BE2C (cell line): ENCODE measurements at regions not wholly inside any gene's neighbourhood (a gene's known extent, or its start where the extent isn't known, plus 50 kb on each side); places are given as distances from the start of the nearest gene placed in this dataset.
"Not testable (repeated sequence)": the region's sequence is repeated elsewhere in the genome, so short reads cannot be mapped to it uniquely, and the experiment has no call there.

Source experiments
- DNase-seq: peaks from one replicate; pipeline ENCODE4 v3.0.0-alpha.2; 2020
- H3K27me3 ChIP-seq: fragments of 250-450 bp; sonication (Bioruptor Pico); 2 replicates; pipeline ENCODE4 v1.5.1; 2020; ENCODE audit warnings: mild to moderate bottlenecking
- H3K36me3 ChIP-seq: fragments of 250-450 bp; sonication (Bioruptor Pico); 2 replicates; pipeline ENCODE4 v1.5.1; 2020; ENCODE audit warnings: mild to moderate bottlenecking
- H3K4me1 ChIP-seq: fragments of 250-450 bp; sonication (Bioruptor Pico); 2 replicates; pipeline ENCODE4 v1.5.1; 2020
- H3K4me3 ChIP-seq: 2 replicates; pipeline ENCODE4 v1.5.1; 2011; ENCODE audit warnings: low read depth, low read length
- H3K9me3 ChIP-seq: fragments of 250-450 bp; sonication (Bioruptor Pico); 2 replicates; pipeline ENCODE4 v1.5.1; 2020
- TF ChIP-seq, protein P1 (sequence below): IDR thresholded peaks from 2 replicates; pipeline ENCODE4 v1.5.1; 2012; ENCODE audit warnings: mild to moderate bottlenecking, low read depth, low read length

DNA sequence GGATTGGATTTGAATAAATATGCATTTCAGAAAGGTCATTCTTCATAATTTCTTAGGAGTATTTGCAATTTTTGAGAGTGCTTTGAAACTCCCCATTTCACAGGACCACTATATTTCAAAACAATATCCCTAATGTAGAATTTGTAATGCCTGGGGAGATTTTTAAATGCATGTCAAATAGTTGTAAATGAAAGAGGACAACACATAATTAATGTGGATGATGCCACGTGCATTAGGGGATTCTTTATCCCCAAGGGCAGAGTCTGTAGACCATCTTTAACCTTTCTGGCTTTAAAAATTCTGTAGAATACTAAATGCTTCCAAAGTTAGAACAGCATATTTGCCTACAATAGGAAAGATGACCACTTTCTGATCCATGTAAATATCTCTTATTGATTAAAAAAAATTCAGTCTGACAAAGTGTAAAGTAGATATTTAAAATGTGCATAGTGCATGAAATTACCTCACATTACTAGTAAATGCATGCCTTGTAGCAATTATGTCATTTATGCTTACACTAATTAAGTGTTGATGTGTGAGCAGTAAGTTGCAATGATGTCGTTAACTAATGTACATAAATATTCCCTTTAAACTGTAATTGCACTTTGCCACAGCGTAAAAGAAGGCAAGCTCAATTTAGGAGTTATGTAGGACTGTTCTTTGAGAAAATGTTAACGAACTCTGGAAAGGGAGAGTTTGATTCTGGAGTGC lies 416.1 kb downstream of the PSAT1 start:
- DNase-seq = no peak
- Histone ChIP-seq H3K4me1 (peaks cover 4% of the 10 kb centered on the region; the same call in 1 of the 2 replicates), H3K27me3 (no peaks in the 10 kb centered on the region), H3K36me3 (no peaks in the 10 kb centered on the region), H3K4me3 (no peak overlapping the region), H3K9me3 (no peaks in the 10 kb centered on the region)
- TF ChIP-seq, protein P1, sequence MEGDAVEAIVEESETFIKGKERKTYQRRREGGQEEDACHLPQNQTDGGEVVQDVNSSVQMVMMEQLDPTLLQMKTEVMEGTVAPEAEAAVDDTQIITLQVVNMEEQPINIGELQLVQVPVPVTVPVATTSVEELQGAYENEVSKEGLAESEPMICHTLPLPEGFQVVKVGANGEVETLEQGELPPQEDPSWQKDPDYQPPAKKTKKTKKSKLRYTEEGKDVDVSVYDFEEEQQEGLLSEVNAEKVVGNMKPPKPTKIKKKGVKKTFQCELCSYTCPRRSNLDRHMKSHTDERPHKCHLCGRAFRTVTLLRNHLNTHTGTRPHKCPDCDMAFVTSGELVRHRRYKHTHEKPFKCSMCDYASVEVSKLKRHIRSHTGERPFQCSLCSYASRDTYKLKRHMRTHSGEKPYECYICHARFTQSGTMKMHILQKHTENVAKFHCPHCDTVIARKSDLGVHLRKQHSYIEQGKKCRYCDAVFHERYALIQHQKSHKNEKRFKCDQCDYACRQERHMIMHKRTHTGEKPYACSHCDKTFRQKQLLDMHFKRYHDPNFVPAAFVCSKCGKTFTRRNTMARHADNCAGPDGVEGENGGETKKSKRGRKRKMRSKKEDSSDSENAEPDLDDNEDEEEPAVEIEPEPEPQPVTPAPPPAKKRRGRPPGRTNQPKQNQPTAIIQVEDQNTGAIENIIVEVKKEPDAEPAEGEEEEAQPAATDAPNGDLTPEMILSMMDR = no peak

DNA sequence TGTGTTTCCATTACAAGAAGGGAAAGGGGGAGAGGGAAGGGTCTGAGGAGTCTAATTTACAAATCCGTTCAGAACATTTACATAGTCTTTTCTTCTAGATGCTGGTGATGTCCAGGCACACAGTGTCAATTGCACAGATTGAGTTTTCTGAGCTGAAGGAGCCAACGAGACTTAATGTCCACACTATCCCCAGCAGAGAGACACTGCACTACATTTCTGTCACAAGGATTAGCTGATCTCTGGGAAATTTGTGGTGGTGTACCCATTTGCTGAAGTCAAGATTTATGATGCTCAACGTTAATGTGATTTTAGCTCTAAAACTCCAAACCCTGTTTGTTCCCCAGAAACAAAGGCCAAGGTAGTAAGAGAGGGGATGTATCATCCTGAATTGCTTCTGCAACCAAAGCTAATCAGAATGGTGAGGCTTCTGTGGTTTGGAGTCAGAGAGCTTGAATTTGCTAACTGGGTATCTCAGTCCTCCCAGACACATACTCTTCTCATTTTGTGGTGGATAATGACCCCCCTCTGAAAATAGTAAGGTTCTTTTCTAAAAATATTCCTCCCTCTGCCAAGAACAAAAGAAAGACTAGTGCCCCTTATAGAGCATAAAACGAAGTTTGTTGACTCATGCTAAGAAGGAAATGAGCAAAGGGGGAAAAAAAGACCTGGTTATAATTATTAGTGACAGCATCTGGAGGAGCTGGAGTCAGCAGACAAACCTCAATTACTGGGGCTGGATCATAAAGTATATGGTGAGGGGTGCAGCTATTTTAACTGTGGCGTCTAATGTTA lies 416.9 kb downstream of the PSAT1 start:
- no peak for DNase-seq
- Histone ChIP-seq H3K36me3 (no peaks in the 10 kb centered on the region), H3K9me3 (no peaks in the 10 kb centered on the region), H3K27me3 (no peaks in the 10 kb centered on the region), H3K4me1 (peaks cover 4% of the 10 kb centered on the region; the same call in 1 of the 2 replicates), H3K4me3 (no peak overlapping the region)
- TF ChIP-seq, protein P1 = no peak

DNA sequence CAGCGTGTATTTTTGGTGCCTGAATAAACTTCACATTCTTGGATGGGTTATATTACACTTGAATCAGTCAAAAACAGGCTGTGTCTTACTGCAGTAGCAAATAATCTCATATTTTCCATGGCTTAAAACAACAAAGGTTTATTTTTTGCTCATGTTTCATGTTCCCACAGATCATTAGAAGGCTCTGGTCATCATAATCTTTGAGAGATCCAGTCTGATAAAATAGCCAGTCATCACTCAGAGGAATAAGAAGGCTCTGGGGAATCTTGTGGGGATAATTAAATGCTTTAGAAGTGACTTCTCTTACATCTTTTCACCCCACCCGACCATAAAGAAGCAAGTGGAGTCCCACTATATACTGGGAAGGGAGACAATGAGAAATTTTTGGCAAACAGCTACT lies 417.7 kb downstream of the PSAT1 start:
- H3K4me1 ChIP-seq = peaks cover 4% of the 10 kb centered on the region; the same call in 1 of the 2 replicates
- no peaks in the 10 kb centered on the region for H3K36me3 ChIP-seq
- no peaks in the 10 kb centered on the region for H3K27me3 ChIP-seq
- no peak overlapping the region for H3K4me3 ChIP-seq
- H3K9me3 ChIP-seq = no peaks in the 10 kb centered on the region
- TF ChIP-seq, protein P1 = no peak
- no peak for DNase-seq

DNA sequence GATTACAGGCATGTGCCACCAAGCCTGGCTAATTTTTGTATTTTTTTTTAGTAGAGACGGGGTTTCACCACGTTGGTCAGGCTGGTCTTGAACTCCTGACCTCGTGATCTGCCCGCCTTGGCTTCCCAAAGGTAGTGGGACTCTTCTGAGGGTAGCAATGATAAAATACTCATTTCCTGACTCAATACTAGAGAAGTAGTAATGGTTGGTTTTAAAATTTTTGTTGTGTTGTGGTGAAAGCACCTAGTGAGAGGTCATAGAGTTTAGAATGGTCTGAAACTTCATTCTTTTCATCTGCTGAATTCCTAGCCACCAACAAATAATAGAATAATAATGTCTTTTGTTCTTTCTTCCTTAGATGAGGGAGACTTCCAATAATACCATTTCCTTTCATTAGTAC lies 422.1 kb downstream of the PSAT1 start:
- H3K27me3 ChIP-seq, H3K4me1 ChIP-seq, H3K9me3 ChIP-seq, DNase-seq, H3K36me3 ChIP-seq, H3K4me3 ChIP-seq: not testable (repeated sequence)

DNA sequence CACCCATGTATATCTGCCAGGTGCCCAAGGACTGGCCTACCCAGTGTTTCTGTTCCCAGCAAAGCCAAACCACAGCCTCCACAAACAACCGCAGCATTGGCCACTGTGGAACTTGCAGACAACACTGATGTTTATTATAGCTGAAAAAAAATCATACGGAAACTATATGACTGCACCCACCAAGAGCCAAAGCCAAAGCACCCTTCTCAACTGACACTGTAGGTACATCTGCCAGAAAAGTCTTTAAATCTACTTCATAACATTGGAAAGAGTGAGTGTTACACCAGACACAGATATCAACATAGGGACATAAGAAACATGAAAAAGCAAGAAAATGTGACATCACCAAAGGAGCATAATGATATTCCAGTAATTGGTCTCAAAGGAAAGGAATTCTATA lies 428.0 kb downstream of the PSAT1 start:
- no peaks in the 10 kb centered on the region for H3K4me1 ChIP-seq
- no peak overlapping the region for H3K4me3 ChIP-seq
- H3K36me3 ChIP-seq = no peaks in the 10 kb centered on the region
- H3K9me3 ChIP-seq = no peaks in the 10 kb centered on the region
- H3K27me3 ChIP-seq = no peaks in the 10 kb centered on the region
- no peak for DNase-seq
- TF ChIP-seq, protein P1 = no peak

DNA sequence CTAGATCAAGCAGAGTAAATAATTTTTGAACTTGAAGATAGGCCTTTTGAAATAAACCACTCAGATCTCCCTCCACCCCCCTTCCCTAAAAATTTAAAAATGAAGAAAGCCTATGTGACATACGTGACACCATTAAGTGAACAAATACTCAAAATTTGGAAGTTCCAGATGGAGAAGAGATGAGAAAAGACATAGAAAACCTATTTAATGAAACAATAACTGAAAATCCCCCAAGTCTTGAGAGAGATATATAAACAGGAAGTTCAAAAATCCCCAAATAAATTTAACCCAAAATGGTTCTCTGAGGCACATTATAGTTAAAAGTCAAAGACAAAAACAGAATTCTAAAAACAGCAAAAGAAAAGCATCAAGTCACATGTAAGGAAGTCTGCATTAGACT lies 428.6 kb downstream of the PSAT1 start:
- Histone ChIP-seq H3K4me3 (no peak overlapping the region), H3K27me3 (no peaks in the 10 kb centered on the region), H3K36me3 (no peaks in the 10 kb centered on the region), H3K9me3 (no peaks in the 10 kb centered on the region), H3K4me1 (no peaks in the 10 kb centered on the region)
- TF ChIP-seq, protein P1 = no peak
- no peak for DNase-seq
